ENCODE measurements at regions not wholly inside any gene's neighbourhood (a gene's known extent, or its start where the extent isn't known, plus 50 kb on each side); places are given as distances from the start of the nearest gene placed in this dataset.

- H3K79me2 ChIP-seq (ENCODE audit: insufficient read depth, low read length) = no peaks in the 10 kb centered on the region
- no CpG with 5 or more reads among the region's 17 CpGs for WGBS (ENCODE audit: extremely low coverage, insufficient read length, low lambda C conversion rate)
- no peak overlapping the region for H2BK5ac ChIP-seq (ENCODE audit: insufficient read length, low read length)
- no peaks in the 10 kb centered on the region for H3K23me2 ChIP-seq (ENCODE audit: insufficient read length, low read depth, low read length, poor library complexity, severe bottlenecking)
- no peaks in the 10 kb centered on the region; the same call in 1 of the 2 replicates for H3K27me3 Mint-ChIP-seq (ENCODE audit: low read depth)
- no peak overlapping the region for H3K4me3 Mint-ChIP-seq
- H3T11ph ChIP-seq (ENCODE audit: low read length) = no peak overlapping the region
- no peaks in the 10 kb centered on the region for H3K27me3 ChIP-seq (ENCODE audit: insufficient read depth, low read length)
- H3K18ac ChIP-seq (ENCODE audit: insufficient read length, low read depth, low read length) = no peak overlapping the region
- H3K27ac ChIP-seq (ENCODE audit: insufficient read length, low read depth, low read length) = no peak overlapping the region
- H2BK120ac ChIP-seq (ENCODE audit: low read depth, low read length, poor library complexity, severe bottlenecking) = no peak overlapping the region
- peaks cover 5 to 8% of the 10 kb centered on the region in 2 experiments for H3K4me1 Mint-ChIP-seq
- no peak overlapping the region for H4K5ac ChIP-seq (ENCODE audit: insufficient read length, low read depth, low read length)
- H4K91ac ChIP-seq (ENCODE audit: insufficient read length, low read depth, low read length) = no peak overlapping the region
- no peak overlapping the region for H3K4me2 ChIP-seq (ENCODE audit: insufficient read depth, insufficient read length, low read length)
- peaks cover 3% of the 10 kb centered on the region; the same call in 1 of the 2 replicates for H3K4me1 ChIP-seq (ENCODE audit: insufficient read depth, low read length)
- H2BK12ac ChIP-seq (ENCODE audit: insufficient read length, low read depth, low read length) = no peak overlapping the region
- no peaks in the 10 kb centered on the region; a peak in 1 of 7 replicates for H3K36me3 Mint-ChIP-seq (ENCODE audit: insufficient read depth in 1 of 3, low read depth in 3 of 3)
- no peak overlapping the region for H2BK20ac ChIP-seq (ENCODE audit: low read depth, low read length, poor library complexity, severe bottlenecking)
- no peak overlapping the region for H4K8ac ChIP-seq (replicated peaks; ENCODE audit: insufficient read length, low read depth, low read length)
- H3K9me3 Mint-ChIP-seq = no peaks in the 10 kb centered on the region
- no peak for DNase-seq
- H3K27ac Mint-ChIP-seq = no peak overlapping the region
- TF ChIP-seq, protein P1, sequence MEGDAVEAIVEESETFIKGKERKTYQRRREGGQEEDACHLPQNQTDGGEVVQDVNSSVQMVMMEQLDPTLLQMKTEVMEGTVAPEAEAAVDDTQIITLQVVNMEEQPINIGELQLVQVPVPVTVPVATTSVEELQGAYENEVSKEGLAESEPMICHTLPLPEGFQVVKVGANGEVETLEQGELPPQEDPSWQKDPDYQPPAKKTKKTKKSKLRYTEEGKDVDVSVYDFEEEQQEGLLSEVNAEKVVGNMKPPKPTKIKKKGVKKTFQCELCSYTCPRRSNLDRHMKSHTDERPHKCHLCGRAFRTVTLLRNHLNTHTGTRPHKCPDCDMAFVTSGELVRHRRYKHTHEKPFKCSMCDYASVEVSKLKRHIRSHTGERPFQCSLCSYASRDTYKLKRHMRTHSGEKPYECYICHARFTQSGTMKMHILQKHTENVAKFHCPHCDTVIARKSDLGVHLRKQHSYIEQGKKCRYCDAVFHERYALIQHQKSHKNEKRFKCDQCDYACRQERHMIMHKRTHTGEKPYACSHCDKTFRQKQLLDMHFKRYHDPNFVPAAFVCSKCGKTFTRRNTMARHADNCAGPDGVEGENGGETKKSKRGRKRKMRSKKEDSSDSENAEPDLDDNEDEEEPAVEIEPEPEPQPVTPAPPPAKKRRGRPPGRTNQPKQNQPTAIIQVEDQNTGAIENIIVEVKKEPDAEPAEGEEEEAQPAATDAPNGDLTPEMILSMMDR (conservative IDR thresholded peaks at IDR 0.05) = no peak
- H4K20me1 ChIP-seq (ENCODE audit: control insufficient read depth, insufficient read depth, insufficient read length) = no peaks in the 10 kb centered on the region
- no peaks in the 10 kb centered on the region for H3K9me3 ChIP-seq (ENCODE audit: control insufficient read depth, low read depth, low read length)
- no peak overlapping the region for H3K56ac ChIP-seq (ENCODE audit: insufficient read length, low read depth, low read length)
- no peak overlapping the region for H3K9ac ChIP-seq (ENCODE audit: extremely low read depth, insufficient read length, low read length)
- no peak overlapping the region for H2AK5ac ChIP-seq (ENCODE audit: insufficient read length, low read length)
- no peaks in the 10 kb centered on the region for H3K79me1 ChIP-seq (ENCODE audit: insufficient read depth, low read depth, low read length, poor library complexity, severe bottlenecking)
- H3K4ac ChIP-seq (ENCODE audit: low read depth, low read length) = no peak overlapping the region
- no peak overlapping the region for H3K23ac ChIP-seq (ENCODE audit: insufficient read length, low read depth, low read length)
- H2BK15ac ChIP-seq (ENCODE audit: low read depth, low read length) = no peak overlapping the region
- no peak overlapping the region for H3K14ac ChIP-seq (ENCODE audit: insufficient read depth, low read length)
- no peak overlapping the region for H2AFZ ChIP-seq (ENCODE audit: low read length)
Observed at GRCh38 chr12:128004383-128004938, 262.5 kb upstream of the TMEM132C start.

Data from H9 (cell line).